ENCODE measurements at regions not wholly inside any gene's neighbourhood (a gene's known extent, or its start where the extent isn't known, plus 50 kb on each side); places are given as distances from the start of the nearest gene placed in this dataset.

GRCh38 chr7:91348711-91349110 is 84.5 kb downstream of the FZD1 start:
- intact Hi-C loops (cut with DNase I; ENCODE audit: low total_unique reads): no loop called here
- H3K27me3 ChIP-seq: no peaks in the 10 kb centered on the region
- no peaks in the 10 kb centered on the region for H3K36me3 ChIP-seq (ENCODE audit: low read depth, missing control alignments)
- TF ChIP-seq CTCF (IDR thresholded peaks at IDR 0.05): no peak
- no peak for TF ChIP-seq POLR2A (IDR thresholded peaks at IDR 0.05)
- no peak for DNase-seq
- no peaks in the 10 kb centered on the region for H3K9me3 ChIP-seq
- peaks cover 13% of the 10 kb centered on the region for H3K4me1 ChIP-seq
- no peak overlapping the region for H3K4me3 ChIP-seq
- no peak overlapping the region for H3K27ac ChIP-seq

- no peaks in the 10 kb centered on the region for H3K27me3 ChIP-seq
- DNase-seq: no peak
- H3K4me3 ChIP-seq: no peak overlapping the region
- H3K27ac ChIP-seq: no peak overlapping the region
- no peak for TF ChIP-seq CTCF (IDR thresholded peaks at IDR 0.05)
- TF ChIP-seq POLR2A (IDR thresholded peaks at IDR 0.05): no peak
- intact Hi-C loops (cut with DNase I; ENCODE audit: low total_unique reads): no loop called here
- no peaks in the 10 kb centered on the region for H3K4me1 ChIP-seq
- 95 to 96% methylated on average over 3 of the region's 3 CpGs for WGBS, 2 donors
- H3K36me3 ChIP-seq (ENCODE audit: low read depth, missing control alignments): no peaks in the 10 kb centered on the region
- no peaks in the 10 kb centered on the region for H3K9me3 ChIP-seq
Measured at GRCh38 chr7:91351374-91351773, 87.1 kb downstream of the FZD1 start.

- TF ChIP-seq POLR2A (IDR thresholded peaks at IDR 0.05) (no peak), CTCF (IDR thresholded peaks at IDR 0.05) (no peak)
- 90 to 92% methylated on average over 4 of the region's 4 CpGs for WGBS, 2 donors
- no peaks in the 10 kb centered on the region for H3K36me3 ChIP-seq (ENCODE audit: low read depth, missing control alignments)
- no peaks in the 10 kb centered on the region for H3K27me3 ChIP-seq
- no peak for DNase-seq
- no peak overlapping the region for H3K27ac ChIP-seq
- no peaks in the 10 kb centered on the region for H3K4me1 ChIP-seq
- H3K4me3 ChIP-seq: no peak overlapping the region
- intact Hi-C loops (cut with DNase I; ENCODE audit: low total_unique reads): no loop called here
- no peaks in the 10 kb centered on the region for H3K9me3 ChIP-seq
Measured at GRCh38 chr7:91352091-91352490, 87.9 kb downstream of the FZD1 start.

GRCh38 chr7:91353848-91354247 is 89.6 kb downstream of the FZD1 start:
- intact Hi-C loops (cut with DNase I; ENCODE audit: low total_unique reads): no loop called here
- no peaks in the 10 kb centered on the region for H3K27me3 ChIP-seq
- H3K27ac ChIP-seq: no peak overlapping the region
- H3K36me3 ChIP-seq (ENCODE audit: low read depth, missing control alignments): no peaks in the 10 kb centered on the region
- no peak for DNase-seq
- no peak overlapping the region for H3K4me3 ChIP-seq
- no peaks in the 10 kb centered on the region for H3K4me1 ChIP-seq
- WGBS, 2 donors: 62 to 68% methylated on average over 2 of the region's 2 CpGs
- no peaks in the 10 kb centered on the region for H3K9me3 ChIP-seq
- TF ChIP-seq CTCF (IDR thresholded peaks at IDR 0.05) (no peak), POLR2A (IDR thresholded peaks at IDR 0.05) (no peak)

- H3K4me1 ChIP-seq: no peaks in the 10 kb centered on the region
- no peak for DNase-seq
- intact Hi-C loops (cut with DNase I; ENCODE audit: low total_unique reads): no loop called here
- no peaks in the 10 kb centered on the region for H3K36me3 ChIP-seq (ENCODE audit: low read depth, missing control alignments)
- H3K9me3 ChIP-seq: no peaks in the 10 kb centered on the region
- no peaks in the 10 kb centered on the region for H3K27me3 ChIP-seq
- no peak overlapping the region for H3K27ac ChIP-seq
- TF ChIP-seq POLR2A (IDR thresholded peaks at IDR 0.05) (no peak), CTCF (IDR thresholded peaks at IDR 0.05) (no peak)
- WGBS, 2 donors: 78 to 86% methylated on average over 7 of the region's 7 CpGs
- H3K4me3 ChIP-seq: no peak overlapping the region
Measured at GRCh38 chr7:91355695-91356435, 91.6 kb downstream of the FZD1 start.
